IMR-90 (cell line): ENCODE measurements at regions not wholly inside any gene's neighbourhood (a gene's known extent, or its start where the extent isn't known, plus 50 kb on each side); places are given as distances from the start of the nearest gene placed in this dataset.

ENCODE experiments used
- ATAC-seq: fragments of 200-7000 bp; cut with Tn5 transposase; 2 replicates; pipeline ENCODE4 v1.9.1; 2020; ENCODE audit warnings: low read depth, mild to moderate bottlenecking, moderate library complexity
- BruUV-seq: library from RNA; stranded (reverse); fragments of 400-500 nt; replicated peaks from 2 replicates; lab custom pipeline; 2021; lab: Mats Ljungman, UMichigan
- CTCF ChIA-PET: fragments of 300-600 bp; formaldehyde crosslinking; extraction: SDS; loops from one replicate; lab custom pipeline; 2021; ENCODE audit warnings: antibody characterized with exemption; lab: Yijun Ruan, JAX
- POLR2A ChIA-PET: fragments of 300-600 bp; sonication (Branson Sonifier 250); formaldehyde crosslinking; loops from one replicate; lab custom pipeline; 2022; ENCODE audit warnings: antibody characterized with exemption; ENCODE audit not compliant: unreplicated experiment; lab: Charles Lee
- DNase-seq: peaks from one replicate; pipeline ENCODE4 v3.0.0; 2013
- H2AFZ ChIP-seq: replicated peaks from 2 replicates; pipeline ENCODE3; 2013; ENCODE audit warnings: low read length, mild to moderate bottlenecking; ENCODE audit not compliant: poor library complexity
- H2AK5ac ChIP-seq: 2 replicates; pipeline ENCODE4 v1.6.1; 2013; ENCODE audit warnings: low read depth, low read length, inconsistent platforms
- H2AK9ac ChIP-seq: replicated peaks from 2 replicates; pipeline ENCODE3; 2013; ENCODE audit warnings: mild to moderate bottlenecking, low read depth, low read length, moderate library complexity; ENCODE audit not compliant: poor library complexity
- H2BK120ac ChIP-seq: 2 replicates; pipeline ENCODE4 v1.6.1; 2013; ENCODE audit warnings: low read depth, low read length, inconsistent platforms
- H2BK15ac ChIP-seq: 3 replicates; pipeline ENCODE4 v1.6.1; 2013; ENCODE audit warnings: low read depth, low read length, inconsistent platforms
- H2BK20ac ChIP-seq: 2 replicates; pipeline ENCODE4 v1.6.1; 2013; ENCODE audit warnings: low read depth, mild to moderate bottlenecking, inconsistent platforms, low read length, moderate library complexity
- H2BK5ac ChIP-seq: 2 replicates; pipeline ENCODE4 v1.6.1; 2013; ENCODE audit warnings: mild to moderate bottlenecking, low read depth, low read length, inconsistent platforms; ENCODE audit not compliant: poor library complexity, severe bottlenecking
- H3K14ac ChIP-seq: replicated peaks from 2 replicates; pipeline ENCODE4 v1.6.1; 2013; ENCODE audit warnings: low read depth, low read length, inconsistent platforms
- H3K18ac ChIP-seq: 2 replicates; pipeline ENCODE4 v1.6.1; 2013; ENCODE audit warnings: low read depth, low read length, control low read depth
- H3K23ac ChIP-seq: 2 replicates; pipeline ENCODE4 v1.6.1; 2013; ENCODE audit warnings: low read depth, low read length, inconsistent platforms
- H3K27ac ChIP-seq: 2 replicates; pipeline ENCODE4 v1.5.1; 2013; ENCODE audit warnings: mild to moderate bottlenecking, control low read depth, low read length; ENCODE audit not compliant: insufficient read depth
- H3K27me3 ChIP-seq: 2 replicates; pipeline ENCODE4 v1.6.1; 2013; ENCODE audit warnings: low read length; ENCODE audit not compliant: control insufficient read depth, insufficient read depth
- H3K36me3 ChIP-seq: 2 replicates; pipeline ENCODE4 v1.6.1; 2013; ENCODE audit warnings: low read length, mixed read lengths; ENCODE audit not compliant: control insufficient read depth, insufficient read depth
- H3K4ac ChIP-seq: 2 replicates; pipeline ENCODE4 v1.6.1; 2013; ENCODE audit warnings: low read depth, low read length, inconsistent platforms
- H3K4me1 ChIP-seq: 2 replicates; pipeline ENCODE4 v1.6.1; 2013; ENCODE audit warnings: low read length, mixed read lengths; ENCODE audit not compliant: control insufficient read depth, insufficient read depth
- H3K4me2 ChIP-seq: 2 replicates; pipeline ENCODE4 v1.6.1; 2013; ENCODE audit warnings: low read depth, mild to moderate bottlenecking, control low read depth, low read length, moderate library complexity
- H3K4me3 ChIP-seq: 2 replicates; pipeline ENCODE4 v1.5.1; 2013; ENCODE audit warnings: low read depth, mild to moderate bottlenecking, control low read depth, low read length, moderate library complexity; ENCODE audit not compliant: insufficient read depth
- H3K56ac ChIP-seq: 2 replicates; pipeline ENCODE4 v1.6.1; 2013; ENCODE audit warnings: low read length, inconsistent platforms; ENCODE audit not compliant: insufficient read depth; ENCODE audit errors: extremely low read depth
- H3K79me1 ChIP-seq, 2 experiments: 2 replicates each; pipeline ENCODE4 v1.6.1; 2013; ENCODE audit warnings: low read length in 2 of 2, inconsistent platforms in 1 of 2, low read depth in 1 of 2
- H3K9ac ChIP-seq: 2 replicates; pipeline ENCODE4 v1.6.1; 2013; ENCODE audit warnings: low read depth, low read length, control low read depth
- H3K9me1 ChIP-seq: 2 replicates; pipeline ENCODE4 v1.6.1; 2013; ENCODE audit warnings: low read length, inconsistent platforms; ENCODE audit not compliant: insufficient read depth
- H3K9me3 ChIP-seq: 2 replicates; pipeline ENCODE4 v1.6.1; 2013; ENCODE audit warnings: low read length; ENCODE audit not compliant: control insufficient read depth, insufficient read depth
- H4K20me1 ChIP-seq: 2 replicates; pipeline ENCODE4 v1.6.1; 2013; ENCODE audit warnings: low read length, inconsistent platforms; ENCODE audit not compliant: insufficient read depth
- H4K5ac ChIP-seq: 2 replicates; pipeline ENCODE4 v1.6.1; 2013; ENCODE audit warnings: mild to moderate bottlenecking, low read depth, low read length, control low read depth
- H4K8ac ChIP-seq, 2 experiments: 2 replicates each; pipeline ENCODE4 v1.6.1; 2013; ENCODE audit warnings: low read depth in 2 of 2, low read length in 2 of 2, control low read depth in 1 of 2, inconsistent platforms in 1 of 2
- H4K91ac ChIP-seq: 2 replicates; pipeline ENCODE4 v1.6.1; 2013; ENCODE audit warnings: low read depth, low read length, inconsistent platforms; ENCODE audit not compliant: insufficient read depth
- BHLHE40 ChIP-seq: fragments of 150-350 bp; IDR thresholded peaks from 2 replicates; pipeline ENCODE4 v1.6.1; 2016; ENCODE audit warnings: mild to moderate bottlenecking, low read depth, low read length
- CEBPB ChIP-seq: IDR thresholded peaks from 2 replicates; pipeline ENCODE4 v1.6.1; 2012; ENCODE audit warnings: low read depth, low read length, improper control_type of control experiment
- CHD1 ChIP-seq: IDR thresholded peaks from 2 replicates; pipeline ENCODE4 v1.6.1; 2012; ENCODE audit warnings: low read depth, low read length, improper control_type of control experiment
- CTCF ChIP-seq: conservative IDR thresholded peaks from 2 replicates; pipeline ENCODE4 v1.5.1; 2012; ENCODE audit warnings: mild to moderate bottlenecking, low read depth, low read length, improper control_type of control experiment
- ELK1 ChIP-seq: fragments of 150-350 bp; IDR thresholded peaks from 2 replicates; pipeline ENCODE4 v1.6.1; 2016; ENCODE audit warnings: low read depth, mild to moderate bottlenecking, low read length, moderate library complexity, borderline replicate concordance
- FOS ChIP-seq: fragments of 150-350 bp; IDR thresholded peaks from 2 replicates; pipeline ENCODE4 v1.6.1; 2016; ENCODE audit warnings: low read depth, low read length
- MAFK ChIP-seq: IDR thresholded peaks from 2 replicates; pipeline ENCODE4 v1.6.1; 2012; ENCODE audit warnings: low read depth, low read length, improper control_type of control experiment
- MAZ ChIP-seq: IDR thresholded peaks from 2 replicates; pipeline ENCODE4 v1.6.1; 2012; ENCODE audit warnings: low read depth, mild to moderate bottlenecking, low read length, improper control_type of control experiment, moderate library complexity, borderline replicate concordance
- MXI1 ChIP-seq: IDR thresholded peaks from 2 replicates; pipeline ENCODE4 v1.6.1; 2012; ENCODE audit warnings: low read depth, mild to moderate bottlenecking, low read length, moderate library complexity, borderline replicate concordance
- NFE2L2 ChIP-seq: fragments of 150-350 bp; IDR thresholded peaks from 2 replicates; pipeline ENCODE4 v1.6.1; 2016; ENCODE audit warnings: low read depth, mild to moderate bottlenecking, low read length
- POLR2A ChIP-seq: IDR thresholded peaks from 2 replicates; pipeline ENCODE4 v1.6.1; 2012; ENCODE audit warnings: mild to moderate bottlenecking, low read depth, low read length
- RAD21 ChIP-seq: IDR thresholded peaks from 2 replicates; pipeline ENCODE4 v1.6.1; 2012; ENCODE audit warnings: low read length, improper control_type of control experiment
- RCOR1 ChIP-seq: IDR thresholded peaks from 2 replicates; pipeline ENCODE4 v1.6.1; 2012; ENCODE audit warnings: mild to moderate bottlenecking, low read length, improper control_type of control experiment; ENCODE audit not compliant: insufficient replicate concordance
- RFX5 ChIP-seq: IDR thresholded peaks from 2 replicates; pipeline ENCODE4 v1.8.0; 2012; ENCODE audit warnings: low read depth, mild to moderate bottlenecking, low read length, moderate library complexity
- SMC3 ChIP-seq: fragments of 150-350 bp; IDR thresholded peaks from 2 replicates; pipeline ENCODE4 v1.6.1; 2016; ENCODE audit warnings: low read depth, mild to moderate bottlenecking, antibody characterized with exemption, low read length, moderate library complexity
- WGBS, 2 experiments: methylation state at CpG; one replicate each; pipeline versions ENCODE4 v1.1.5 to v1.1.7; 2013; ENCODE audit warnings: missing lambda C conversion rate in 2 of 2; ENCODE audit not compliant: insufficient read length in 1 of 2; ENCODE audit errors: extremely low coverage in 2 of 2; 5-methylcytosine and 5-hydroxymethylcytosine counted together
- dilution Hi-C: fragments of 300-500 bp; cut with HindIII; formaldehyde crosslinking; loops from one replicate; pipeline ENCODE4 v1.14.3; 2018; ENCODE audit warnings: low sequenced_read_pairs; ENCODE audit not compliant: unreplicated experiment
- in situ Hi-C: fragments of 300-500 bp; cut with MboI; formaldehyde crosslinking; loops from 3 replicates; pipeline ENCODE4 v1.14.3; 2019; ENCODE audit warnings: low sequenced_read_pairs, inconsistent platforms, mixed read lengths
- intact Hi-C: fragments of 100-400 bp; cut with micrococcal nuclease; formaldehyde crosslinking; loops from 2 replicates; pipeline ENCODE4 v1.10.0; 2022
- TF ChIP-seq, protein P1 (sequence below): fragments of 150-350 bp; IDR thresholded peaks from 2 replicates; pipeline ENCODE4 v1.6.1; 2017; ENCODE audit warnings: mild to moderate bottlenecking, antibody characterized with exemption, low read length, low read depth

DNA sequence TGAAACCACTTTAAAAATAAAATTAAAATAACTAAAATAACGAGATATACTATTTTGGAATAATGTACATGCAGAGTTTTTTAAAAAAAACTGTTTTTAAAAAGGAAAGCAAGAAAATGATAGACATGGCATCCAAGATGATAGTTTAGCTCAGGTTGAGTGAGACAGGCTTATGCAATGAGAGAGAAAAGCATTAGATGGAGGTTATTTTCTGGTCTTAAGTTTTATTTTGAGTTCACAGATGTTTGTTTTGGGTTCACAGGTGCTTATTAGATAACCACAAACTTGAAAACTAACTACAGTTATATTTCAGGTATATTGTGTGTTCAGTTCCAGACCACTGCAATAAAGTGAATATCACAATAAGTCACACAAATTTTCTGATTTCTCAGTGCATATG, 413.6 kb upstream of the TMCO5A start:
- Histone ChIP-seq H3K27me3 (no peaks in the 10 kb centered on the region), H3K56ac (no peak overlapping the region), H2BK120ac (no peak overlapping the region), H3K36me3 (no peaks in the 10 kb centered on the region), H3K9me1 (no peaks in the 10 kb centered on the region), H3K9me3 (no peaks in the 10 kb centered on the region), H4K20me1 (no peaks in the 10 kb centered on the region), H2AFZ (no peak overlapping the region), H4K5ac (no peak overlapping the region), H3K9ac (no peak overlapping the region), H3K14ac (no peak overlapping the region), H3K4me2 (no peak overlapping the region), H4K8ac (no peak overlapping the region), H3K4me3 (no peak overlapping the region), H3K4me1 (no peaks in the 10 kb centered on the region), H3K27ac (no peak overlapping the region), H3K18ac (no peak overlapping the region), H3K4ac (no peak overlapping the region), H2BK20ac (no peak overlapping the region), H2BK5ac (no peak overlapping the region), H2AK9ac (no peak overlapping the region), H2BK15ac (no peak overlapping the region), H4K91ac (no peak overlapping the region), H3K23ac (no peak overlapping the region), H3K79me1 (no peaks in the 10 kb centered on the region), H2AK5ac (no peak overlapping the region)
- ATAC-seq (no peak), DNase-seq (no peak)
- CTCF ChIA-PET: no interaction called here
- TF ChIP-seq BHLHE40 (no peak), FOS (no peak), MAFK (no peak), RFX5 (no peak), SMC3 (no peak), MXI1 (no peak), CEBPB (no peak), CHD1 (no peak), CTCF (no peak), RAD21 (no peak), POLR2A (no peak), ELK1 (no peak), MAZ (no peak), RCOR1 (no peak), NFE2L2 (no peak)
- TF ChIP-seq, protein P1, sequence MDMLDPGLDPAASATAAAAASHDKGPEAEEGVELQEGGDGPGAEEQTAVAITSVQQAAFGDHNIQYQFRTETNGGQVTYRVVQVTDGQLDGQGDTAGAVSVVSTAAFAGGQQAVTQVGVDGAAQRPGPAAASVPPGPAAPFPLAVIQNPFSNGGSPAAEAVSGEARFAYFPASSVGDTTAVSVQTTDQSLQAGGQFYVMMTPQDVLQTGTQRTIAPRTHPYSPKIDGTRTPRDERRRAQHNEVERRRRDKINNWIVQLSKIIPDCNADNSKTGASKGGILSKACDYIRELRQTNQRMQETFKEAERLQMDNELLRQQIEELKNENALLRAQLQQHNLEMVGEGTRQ: no peak
- intact Hi-C loops (no loop called here), in situ Hi-C loops (no loop called here), dilution Hi-C loops (no loop called here)
- WGBS, 2 experiments: no CpG with 5 or more reads among the region's 1 CpG
- BruUV-seq: no TSS peak
- POLR2A ChIA-PET: no interaction called here
